BLaER1 treated with 17β-estradiol and CSF1 and Interleukin-3, amounts not matched to agents 10 nM and 100 nM (cell line): ENCODE measurements at regions not wholly inside any gene's neighbourhood (a gene's known extent, or its start where the extent isn't known, plus 50 kb on each side); places are given as distances from the start of the nearest gene placed in this dataset.
A peak's percentile ranks its signal among the peaks of the same experiment; 100 is the strongest.

Experiments
- H3K27ac ChIP-seq, 11 experiments: shearing (Covaris generic); formaldehyde crosslinking; 2 replicates each; pipeline ENCODE4 v1.8.1; 2022
- H3K27me3 ChIP-seq, 11 experiments: shearing (Covaris generic); formaldehyde crosslinking; 2 replicates each; pipeline ENCODE4 v1.8.1; 2022
- H3K36me3 ChIP-seq, 11 experiments: shearing (Covaris generic); formaldehyde crosslinking; 2 replicates each; pipeline ENCODE4 v1.8.1; 2022
- H3K4me1 ChIP-seq, 10 experiments: shearing (Covaris generic); formaldehyde crosslinking; 2 replicates each; pipeline ENCODE4 v1.8.1; 2022
- H3K4me2 ChIP-seq, 11 experiments: shearing (Covaris generic); formaldehyde crosslinking; 2 replicates each; pipeline ENCODE4 v1.8.1; 2022
- H3K4me3 ChIP-seq, 10 experiments: shearing (Covaris generic); formaldehyde crosslinking; 2 replicates each; pipeline ENCODE4 v1.8.1; 2022
- H3K9ac ChIP-seq, 11 experiments: shearing (Covaris generic); formaldehyde crosslinking; 2 replicates each; pipeline ENCODE4 v1.8.1; 2022
- H3K9me3 ChIP-seq, 11 experiments: shearing (Covaris generic); formaldehyde crosslinking; replicated peaks in 1 of 11; 2 replicates each; pipeline ENCODE4 v1.8.1; 2022
- H4K20me1 ChIP-seq, 11 experiments: shearing (Covaris generic); formaldehyde crosslinking; 2 replicates each; pipeline ENCODE4 v1.8.1; 2022
- Cebpa-rat ChIP-seq, 11 experiments: shearing (Covaris generic); IDR thresholded peaks; 2 replicates each; pipeline ENCODE4 v1.8.1; 2022

DNA sequence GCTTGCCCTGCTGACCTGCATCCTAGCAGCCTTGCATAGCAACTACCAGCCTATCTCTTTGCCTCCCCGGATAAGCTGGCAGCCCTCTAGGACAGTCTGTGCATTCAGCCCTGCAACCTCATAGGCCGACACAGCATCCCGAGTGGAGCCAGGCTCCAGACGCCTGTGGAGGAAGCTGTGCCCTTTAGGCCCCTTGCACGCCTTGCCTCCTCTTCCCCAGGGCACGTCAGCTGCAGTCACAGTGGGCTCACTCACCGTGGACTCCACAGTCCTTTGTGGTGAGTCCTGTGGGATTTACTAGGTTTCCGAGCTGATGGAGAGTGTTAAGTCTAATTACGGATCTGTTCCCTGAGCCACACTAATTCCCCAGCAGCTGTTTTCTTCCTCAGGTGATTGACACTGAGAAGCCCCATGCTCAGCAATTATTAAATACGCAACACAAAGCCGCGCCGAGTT lies 540.0 kb downstream of the TCERG1L start:
- peak overlapping the region; percentile 14 to 75 (median 56); a peak in 21 of 22 replicates for H3K4me2 ChIP-seq
- peaks cover 0 to 3% (median 0%) of the 10 kb centered on the region in 11 experiments; a peak in 2 of 22 replicates for H3K36me3 ChIP-seq

DNA sequence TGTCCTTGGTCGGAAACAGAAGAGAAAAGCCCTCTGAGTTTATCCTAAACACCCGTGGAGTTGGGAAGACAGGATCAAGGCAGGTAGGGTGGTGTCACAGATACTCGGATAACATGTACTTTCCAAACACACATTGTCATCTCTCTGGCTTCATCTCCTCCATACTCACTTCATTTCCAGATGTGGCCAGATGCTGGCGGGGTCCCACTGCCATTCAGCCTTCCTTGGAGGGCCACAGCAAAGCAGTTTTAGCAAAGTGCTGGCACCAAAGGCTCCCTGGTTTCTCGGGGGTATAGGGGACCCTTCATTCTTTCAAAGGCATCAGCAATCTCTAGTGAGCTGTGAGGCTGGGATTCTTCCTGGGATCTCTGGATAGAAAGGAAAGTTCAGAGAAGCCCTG lies 539.5 kb downstream of the TCERG1L start:
- Histone ChIP-seq H3K4me1 (peaks cover 6 to 21% (median 11%) of the 10 kb centered on the region in 10 experiments; a peak in 18 of 20 replicates), H3K27me3 (peaks cover 0 to 4% (median 0%) of the 10 kb centered on the region in 11 experiments; a peak in 2 of 22 replicates), H3K36me3 (peaks cover 0 to 3% (median 0%) of the 10 kb centered on the region in 11 experiments; a peak in 2 of 22 replicates), H3K4me3 (no peak overlapping the region), H3K27ac (no peak overlapping the region), H3K4me2 (peak overlapping the region; percentile 14 to 75 (median 56); a peak in 19 of 22 replicates), H3K9ac (no peak overlapping the region), H4K20me1 (no peaks in the 10 kb centered on the region), H3K9me3 (peaks cover 27 to 35% (median 32%) of the 10 kb centered on the region in 11 experiments)
- TF ChIP-seq Cebpa-rat (IDR thresholded peaks at IDR 0.05) = no peak

More for the DNA sequence above, 540.0 kb downstream of the TCERG1L start:
- no peak overlapping the region for H3K9ac ChIP-seq
- no peak overlapping the region for H3K4me3 ChIP-seq
- peaks cover 6 to 21% (median 11%) of the 10 kb centered on the region in 10 experiments; a peak in 18 of 20 replicates for H3K4me1 ChIP-seq
- peaks cover 32 to 40% (median 38%) of the 10 kb centered on the region in 11 experiments for H3K9me3 ChIP-seq
- H3K27ac ChIP-seq = no peak overlapping the region
- TF ChIP-seq Cebpa-rat (IDR thresholded peaks at IDR 0.05) = no peak
- H4K20me1 ChIP-seq = no peaks in the 10 kb centered on the region
- peaks cover 0 to 4% (median 0%) of the 10 kb centered on the region in 11 experiments; a peak in 2 of 22 replicates for H3K27me3 ChIP-seq

DNA sequence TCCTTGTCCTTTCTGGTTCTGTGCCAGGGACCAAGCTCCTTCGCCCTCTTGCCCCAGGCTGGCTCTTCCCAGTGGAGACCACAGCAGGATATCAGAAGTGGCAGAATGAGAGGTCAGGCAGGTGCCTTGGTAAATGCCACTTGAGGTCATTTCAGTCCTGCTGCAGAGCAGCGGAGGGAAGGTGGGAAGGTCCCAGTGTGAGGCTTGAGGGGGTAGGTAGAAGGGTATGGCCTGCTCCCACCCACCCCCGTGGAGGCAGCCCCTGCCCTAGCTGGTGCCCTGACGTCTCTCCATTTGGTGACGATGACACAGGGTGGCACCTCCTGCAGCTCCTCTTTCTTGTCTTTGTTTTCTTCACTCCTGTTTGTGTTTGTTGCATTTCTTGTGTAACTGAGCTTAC lies 538.8 kb downstream of the TCERG1L start:
- Histone ChIP-seq H3K4me2 (peak overlapping the region in 3 of 11 experiments; percentile 65 to 75 (median 65); a peak in 2 of 22 replicates), H3K9me3 (peaks cover 21 to 28% (median 26%) of the 10 kb centered on the region in 11 experiments), H3K27ac (no peak overlapping the region), H3K27me3 (peaks cover 0 to 4% (median 0%) of the 10 kb centered on the region in 11 experiments; a peak in 2 of 22 replicates), H4K20me1 (no peaks in the 10 kb centered on the region), H3K9ac (no peak overlapping the region), H3K36me3 (peaks cover 0 to 3% (median 0%) of the 10 kb centered on the region in 11 experiments; a peak in 2 of 22 replicates), H3K4me3 (no peak overlapping the region), H3K4me1 (peaks cover 6 to 21% (median 11%) of the 10 kb centered on the region in 10 experiments; a peak in 18 of 20 replicates)
- no peak for TF ChIP-seq Cebpa-rat (IDR thresholded peaks at IDR 0.05)

DNA sequence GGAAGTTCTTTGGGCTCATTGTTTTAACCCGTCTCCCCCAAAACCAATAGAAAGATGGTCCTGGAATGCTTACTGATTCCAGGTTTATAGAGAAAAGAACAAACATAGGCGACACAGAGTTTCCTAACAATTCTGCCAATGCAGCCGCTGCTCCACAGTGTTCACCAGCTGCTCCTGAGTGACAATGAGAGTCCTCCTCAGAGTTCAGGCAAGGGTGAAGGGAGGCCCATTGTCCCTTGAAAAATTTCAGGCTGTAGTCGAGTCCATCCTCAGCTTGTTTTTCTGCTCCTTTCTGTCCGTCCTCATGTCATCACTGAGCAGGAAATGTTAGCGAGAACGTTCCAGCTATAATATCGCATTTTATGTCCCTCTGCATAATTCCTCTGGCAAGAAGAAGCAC lies 537.6 kb downstream of the TCERG1L start:
- Histone ChIP-seq H3K9me3 (peaks cover 8 to 16% (median 14%) of the 10 kb centered on the region in 11 experiments), H4K20me1 (no peaks in the 10 kb centered on the region), H3K27ac (no peak overlapping the region), H3K27me3 (peaks cover 0 to 4% (median 0%) of the 10 kb centered on the region in 11 experiments; a peak in 2 of 22 replicates), H3K4me3 (no peak overlapping the region), H3K4me2 (peak overlapping the region in 2 of 11 experiments; percentile 6 to 7; a peak in 1 of 22 replicates), H3K36me3 (no peaks in the 10 kb centered on the region), H3K4me1 (peaks cover 6 to 21% (median 11%) of the 10 kb centered on the region in 10 experiments; a peak in 18 of 20 replicates), H3K9ac (no peak overlapping the region)
- no peak for TF ChIP-seq Cebpa-rat (IDR thresholded peaks at IDR 0.05)

DNA sequence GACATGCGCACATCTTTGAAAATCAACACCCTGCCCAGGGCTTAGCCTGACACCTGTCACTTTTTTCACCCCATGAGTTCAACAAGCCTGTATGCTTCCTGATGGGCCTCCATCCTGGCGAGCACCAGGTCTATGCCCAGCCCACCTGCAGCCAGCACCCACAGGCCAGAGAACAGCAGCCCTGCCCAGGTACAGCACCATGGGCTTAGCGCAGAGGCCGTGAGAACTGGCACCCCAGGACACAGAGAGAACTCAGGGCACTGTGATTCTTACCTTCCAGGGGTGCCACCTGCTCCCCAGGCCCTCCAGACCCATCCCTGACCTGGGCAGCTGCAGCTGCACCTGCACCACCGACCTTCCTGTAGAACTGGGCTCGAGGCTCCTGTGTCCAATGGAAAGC lies 536.6 kb downstream of the TCERG1L start:
- Histone ChIP-seq H3K4me1 (peaks cover 6 to 21% (median 11%) of the 10 kb centered on the region in 10 experiments; a peak in 18 of 20 replicates), H3K9me3 (peaks cover 0 to 6% (median 4%) of the 10 kb centered on the region in 11 experiments; a peak in 16 of 22 replicates), H3K27ac (no peak overlapping the region), H3K27me3 (peaks cover 0 to 4% (median 0%) of the 10 kb centered on the region in 11 experiments; a peak in 2 of 22 replicates), H3K4me2 (no peak overlapping the region), H3K4me3 (no peak overlapping the region), H4K20me1 (no peaks in the 10 kb centered on the region), H3K9ac (no peak overlapping the region), H3K36me3 (no peaks in the 10 kb centered on the region)
- no peak for TF ChIP-seq Cebpa-rat (IDR thresholded peaks at IDR 0.05)

DNA sequence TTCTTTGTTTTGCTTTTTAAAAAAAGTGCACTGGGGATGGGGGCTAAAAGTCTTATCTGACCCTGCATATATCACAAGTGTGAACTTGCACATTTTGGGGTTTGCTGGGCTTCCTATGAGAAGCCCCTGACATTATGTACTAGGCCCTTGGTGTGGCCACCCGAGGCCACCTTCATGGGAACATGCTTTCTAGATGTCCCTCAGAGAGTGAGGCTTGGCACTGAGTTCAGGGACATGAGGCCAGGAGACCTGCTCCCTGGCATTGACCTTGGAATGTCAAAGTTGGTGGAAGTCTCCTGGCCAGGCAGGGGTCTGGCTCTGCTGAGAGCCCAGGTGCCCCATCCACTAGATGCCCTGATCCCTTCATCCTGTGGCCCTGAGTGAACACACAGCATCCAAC lies 536.2 kb downstream of the TCERG1L start:
- Histone ChIP-seq H3K27ac (no peak overlapping the region), H3K27me3 (peaks cover 0 to 4% (median 0%) of the 10 kb centered on the region in 11 experiments; a peak in 2 of 22 replicates), H3K9me3 (peaks cover 0 to 2% (median 0%) of the 10 kb centered on the region in 11 experiments; a peak in 5 of 22 replicates), H3K4me3 (no peak overlapping the region), H3K4me2 (no peak overlapping the region), H4K20me1 (no peaks in the 10 kb centered on the region), H3K4me1 (peaks cover 6 to 21% (median 11%) of the 10 kb centered on the region in 10 experiments; a peak in 18 of 20 replicates), H3K9ac (no peak overlapping the region), H3K36me3 (no peaks in the 10 kb centered on the region)
- TF ChIP-seq Cebpa-rat (IDR thresholded peaks at IDR 0.05) = no peak

DNA sequence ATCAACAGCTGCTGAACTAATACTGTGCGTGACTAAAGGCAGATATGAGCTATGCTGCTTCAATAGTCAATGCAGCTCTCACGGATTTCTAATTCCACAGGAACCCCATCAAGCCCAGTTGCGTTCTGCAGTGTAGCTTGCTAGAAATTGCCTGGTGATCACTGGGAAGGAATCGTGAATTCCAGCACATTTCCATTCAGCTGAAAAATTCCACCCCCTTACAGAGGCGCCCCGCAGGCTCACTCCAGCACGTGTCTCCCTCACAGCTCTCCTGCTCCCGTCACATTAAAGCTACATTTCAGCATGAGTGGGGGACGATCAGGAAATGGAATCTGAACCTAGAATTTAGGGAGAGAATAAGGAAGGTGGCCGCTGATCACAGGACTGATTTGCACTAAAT lies 534.8 kb downstream of the TCERG1L start:
- H3K36me3 ChIP-seq = no peaks in the 10 kb centered on the region
- H3K27me3 ChIP-seq = peaks cover 0 to 4% (median 0%) of the 10 kb centered on the region in 11 experiments; a peak in 2 of 22 replicates
- no peaks in the 10 kb centered on the region for H3K9me3 ChIP-seq
- no peak overlapping the region for H3K27ac ChIP-seq
- no peak overlapping the region for H3K9ac ChIP-seq
- no peaks in the 10 kb centered on the region for H4K20me1 ChIP-seq
- no peak for TF ChIP-seq Cebpa-rat (IDR thresholded peaks at IDR 0.05)
- peaks cover under 1 to 19% (median 5%) of the 10 kb centered on the region in 10 experiments; a peak in 15 of 20 replicates for H3K4me1 ChIP-seq
- no peak overlapping the region for H3K4me3 ChIP-seq
- H3K4me2 ChIP-seq = no peak overlapping the region

DNA sequence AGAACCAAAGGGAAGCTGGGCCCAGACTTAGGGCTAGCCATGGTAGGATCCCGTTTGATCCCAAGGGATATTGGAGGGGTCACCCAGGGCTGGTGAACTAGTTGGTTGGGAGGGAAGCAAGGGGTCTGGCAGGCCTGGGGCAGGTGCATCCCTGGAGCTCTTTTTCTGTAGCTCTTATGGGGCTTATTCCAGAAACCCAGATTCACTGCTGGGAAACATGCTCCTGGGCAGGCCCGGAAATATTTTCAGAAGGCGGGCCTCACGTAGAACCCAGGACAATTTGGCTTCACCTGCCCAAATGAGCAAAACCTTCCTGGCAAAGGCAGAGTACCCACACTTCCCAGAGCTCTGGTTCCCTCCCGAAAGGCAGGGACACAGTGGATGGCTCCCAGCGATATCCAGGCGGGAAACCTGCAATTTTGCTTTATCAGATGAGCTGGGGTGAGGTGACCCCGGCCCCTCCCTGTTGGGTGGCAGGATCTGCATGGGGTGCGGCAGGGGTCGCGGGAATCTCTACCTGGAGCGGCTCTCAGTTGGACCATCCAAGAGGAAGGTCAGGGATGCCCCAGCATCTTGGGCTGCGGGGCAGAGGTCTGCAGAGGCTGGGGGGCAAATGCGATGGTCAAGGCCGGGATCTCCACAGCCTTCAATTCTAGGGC lies 533.9 kb downstream of the TCERG1L start:
- no peak for TF ChIP-seq Cebpa-rat (IDR thresholded peaks at IDR 0.05)
- Histone ChIP-seq H3K9me3 (no peaks in the 10 kb centered on the region), H4K20me1 (no peaks in the 10 kb centered on the region), H3K27me3 (peaks cover 0 to 4% (median 0%) of the 10 kb centered on the region in 11 experiments; a peak in 1 of 22 replicates), H3K9ac (no peak overlapping the region), H3K4me2 (no peak overlapping the region), H3K36me3 (no peaks in the 10 kb centered on the region), H3K4me3 (no peak overlapping the region), H3K27ac (no peak overlapping the region), H3K4me1 (peaks cover 0 to 15% (median 0%) of the 10 kb centered on the region in 10 experiments; a peak in 3 of 20 replicates)

DNA sequence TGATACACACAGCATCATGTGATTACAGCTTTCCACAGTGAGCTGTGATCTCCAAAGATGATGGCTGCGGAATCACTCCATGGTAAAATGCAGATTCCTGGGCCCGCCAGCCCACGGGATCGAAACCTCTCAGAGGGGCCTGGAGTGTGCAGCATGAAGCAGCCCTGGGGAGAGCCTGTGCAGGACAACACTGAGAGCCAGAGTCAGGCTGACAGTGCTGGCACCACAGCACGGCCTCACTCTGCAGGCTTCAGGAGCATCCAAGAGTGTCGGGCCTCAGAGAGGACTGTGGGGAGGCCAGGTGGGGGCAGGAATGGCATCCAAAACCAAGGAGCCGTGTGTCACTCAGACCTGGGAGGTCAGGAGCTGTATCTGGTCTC lies 533.4 kb downstream of the TCERG1L start:
- Histone ChIP-seq H4K20me1 (no peaks in the 10 kb centered on the region), H3K4me3 (no peak overlapping the region), H3K27ac (no peak overlapping the region), H3K4me2 (no peak overlapping the region), H3K4me1 (peaks cover 0 to 14% (median 0%) of the 10 kb centered on the region in 10 experiments; a peak in 1 of 20 replicates), H3K9me3 (no peaks in the 10 kb centered on the region), H3K27me3 (peaks cover 0 to 4% (median 0%) of the 10 kb centered on the region in 11 experiments; a peak in 1 of 22 replicates), H3K36me3 (no peaks in the 10 kb centered on the region), H3K9ac (no peak overlapping the region)
- TF ChIP-seq Cebpa-rat (IDR thresholded peaks at IDR 0.05) = no peak
